Transverse colon (tissue), 4 donors: ENCODE measurements at regions not wholly inside any gene's neighbourhood (a gene's known extent, or its start where the extent isn't known, plus 50 kb on each side); places are given as distances from the start of the nearest gene placed in this dataset.

Source experiments
- EP300 ChIP-seq: sonication (generic); formaldehyde crosslinking; IDR thresholded peaks from one replicate; pipeline ENCODE4 v1.6.1; 2017; ENCODE audit warnings: antibody characterized with exemption, low read depth
- POLR2A ChIP-seq: fragments of 450-650 bp; IDR thresholded peaks from one replicate; pipeline ENCODE4 v1.6.1; 2016; ENCODE audit warnings: antibody characterized with exemption, mild to moderate bottlenecking, moderate library complexity
- POLR2AphosphoS5 ChIP-seq, 3 donors: sonication (generic); formaldehyde crosslinking; IDR thresholded peaks; one replicate each; pipeline ENCODE4 v1.6.1; 2016; ENCODE audit warnings: antibody characterized with exemption in 3 of 3
- TF ChIP-seq, protein P1 (sequence below), 5 experiments: fragments of 200-600 bp in 3 of 5; fragments of 450-650 bp in 2 of 5; sonication (generic) in 3 of 5; IDR thresholded peaks; 1 replicate in 2 of 5; 2 replicates in 3 of 5; pipeline ENCODE4 v1.5.1; 2016 to 2017; ENCODE audit warnings: antibody characterized with exemption in 5 of 5, inconsistent platforms in 3 of 5, mild to moderate bottlenecking in 2 of 5, moderate library complexity in 1 of 5

DNA sequence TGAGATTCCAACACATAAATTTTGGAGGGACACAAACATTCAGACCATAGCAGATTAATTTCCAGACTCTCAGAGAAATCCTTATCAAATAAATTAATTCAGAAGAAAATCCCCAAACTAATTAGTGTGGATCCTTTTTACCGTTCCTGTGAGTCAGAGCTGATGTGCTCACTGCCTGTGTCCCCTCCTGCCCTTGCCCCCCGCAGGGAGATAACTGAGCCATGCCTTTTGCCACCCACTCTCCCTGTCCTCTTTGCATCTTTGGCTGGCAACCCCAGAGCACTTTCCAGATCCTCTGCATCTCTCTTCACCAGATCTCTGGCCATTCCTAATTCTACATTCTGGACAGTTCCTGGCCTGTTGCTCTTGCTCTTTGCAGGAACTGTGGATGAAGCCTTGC, 135.4 kb upstream of the MAP1B start:
- TF ChIP-seq, protein P1, sequence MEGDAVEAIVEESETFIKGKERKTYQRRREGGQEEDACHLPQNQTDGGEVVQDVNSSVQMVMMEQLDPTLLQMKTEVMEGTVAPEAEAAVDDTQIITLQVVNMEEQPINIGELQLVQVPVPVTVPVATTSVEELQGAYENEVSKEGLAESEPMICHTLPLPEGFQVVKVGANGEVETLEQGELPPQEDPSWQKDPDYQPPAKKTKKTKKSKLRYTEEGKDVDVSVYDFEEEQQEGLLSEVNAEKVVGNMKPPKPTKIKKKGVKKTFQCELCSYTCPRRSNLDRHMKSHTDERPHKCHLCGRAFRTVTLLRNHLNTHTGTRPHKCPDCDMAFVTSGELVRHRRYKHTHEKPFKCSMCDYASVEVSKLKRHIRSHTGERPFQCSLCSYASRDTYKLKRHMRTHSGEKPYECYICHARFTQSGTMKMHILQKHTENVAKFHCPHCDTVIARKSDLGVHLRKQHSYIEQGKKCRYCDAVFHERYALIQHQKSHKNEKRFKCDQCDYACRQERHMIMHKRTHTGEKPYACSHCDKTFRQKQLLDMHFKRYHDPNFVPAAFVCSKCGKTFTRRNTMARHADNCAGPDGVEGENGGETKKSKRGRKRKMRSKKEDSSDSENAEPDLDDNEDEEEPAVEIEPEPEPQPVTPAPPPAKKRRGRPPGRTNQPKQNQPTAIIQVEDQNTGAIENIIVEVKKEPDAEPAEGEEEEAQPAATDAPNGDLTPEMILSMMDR (IDR thresholded peaks at IDR 0.05) = no peak
- TF ChIP-seq POLR2A (no peak), EP300 (no peak), POLR2AphosphoS5 (IDR thresholded peaks at IDR 0.05) (no peak)
